NB4 (cell line): ENCODE measurements at regions not wholly inside any gene's neighbourhood (a gene's known extent, or its start where the extent isn't known, plus 50 kb on each side); places are given as distances from the start of the nearest gene placed in this dataset.
"Not testable (repeated sequence)": the region's sequence is repeated elsewhere in the genome, so short reads cannot be mapped to it uniquely, and the experiment has no call there.

ENCODE experiments used
- CTCF ChIP-seq: IDR thresholded peaks from one replicate; pipeline ENCODE4 v1.5.1; 2012; ENCODE audit warnings: low read depth, low read length
- MAX ChIP-seq: IDR thresholded peaks from 2 replicates; pipeline ENCODE4 v1.6.1; 2011; ENCODE audit warnings: low read depth, low read length
- POLR2A ChIP-seq: IDR thresholded peaks from 2 replicates; pipeline ENCODE4 v1.6.1; 2011; ENCODE audit warnings: mild to moderate bottlenecking; ENCODE audit not compliant: insufficient read length; ENCODE audit errors: extremely low read depth

- not testable (repeated sequence) for TF ChIP-seq CTCF, MAX, POLR2A
Measured at GRCh38 chr6:103709236-103709635, 1150.5 kb downstream of the HACE1 start.
